Lower lobe of right lung (tissue), 2 donors: ENCODE measurements at regions not wholly inside any gene's neighbourhood (a gene's known extent, or its start where the extent isn't known, plus 50 kb on each side); places are given as distances from the start of the nearest gene placed in this dataset.
"Not testable (repeated sequence)": the region's sequence is repeated elsewhere in the genome, so short reads cannot be mapped to it uniquely, and the experiment has no call there.

Source experiments
- ATAC-seq, 2 donors: fragments of 200-7000 bp; cut with Tn5 transposase; one replicate each; pipeline ENCODE4 v1.9.1; 2020 to 2022; ENCODE audit warnings: mild to moderate bottlenecking in 2 of 2, moderate library complexity in 2 of 2
- DNase-seq: peaks from one replicate; pipeline ENCODE4 v3.0.0-alpha.2; 2020
- H3K27ac ChIP-seq: fragments of 200-600 bp; one replicate; pipeline ENCODE4 v1.8.0; 2022
- H3K27me3 ChIP-seq: fragments of 200-600 bp; one replicate; pipeline ENCODE4 v1.8.0; 2022; ENCODE audit warnings: low read depth
- H3K36me3 ChIP-seq: fragments of 200-600 bp; one replicate; pipeline ENCODE4 v1.8.0; 2022; ENCODE audit warnings: mild to moderate bottlenecking
- H3K4me1 ChIP-seq: fragments of 200-600 bp; one replicate; pipeline ENCODE4 v1.8.0; 2022
- H3K4me3 ChIP-seq: fragments of 200-600 bp; one replicate; pipeline ENCODE4 v1.8.0; 2022; ENCODE audit warnings: mild to moderate bottlenecking
- H3K9me3 ChIP-seq: fragments of 200-600 bp; one replicate; pipeline ENCODE4 v1.8.0; 2022
- CTCF ChIP-seq: fragments of 200-600 bp; IDR thresholded peaks from one replicate; pipeline ENCODE4 v1.8.0; 2022; ENCODE audit warnings: antibody characterized with exemption, mild to moderate bottlenecking
- intact Hi-C: fragments of 100-400 bp; cut with DNase I; formaldehyde crosslinking; loops from one replicate; pipeline ENCODE4 v1.11.0; 2022
- donor health status: DM: no; HTN: yes; CAD: no; lungs with severe emphysema.

- Histone ChIP-seq H3K9me3 (no peaks in the 10 kb centered on the region), H3K4me3 (no peak overlapping the region), H3K36me3 (no peaks in the 10 kb centered on the region), H3K4me1 (no peaks in the 10 kb centered on the region), H3K27ac (no peak overlapping the region), H3K27me3 (no peaks in the 10 kb centered on the region)
- ATAC-seq (no peak), DNase-seq (no peak)
- intact Hi-C loops = no loop called here
- TF ChIP-seq CTCF = no peak
Observed at GRCh38 chr3:95731753-95732152, 1082.6 kb upstream of the EPHA6 start.

- TF ChIP-seq CTCF = no peak
- no peaks in the 10 kb centered on the region for H3K9me3 ChIP-seq
- H3K36me3 ChIP-seq = no peaks in the 10 kb centered on the region
- H3K27ac ChIP-seq = no peak overlapping the region
- no peaks in the 10 kb centered on the region for H3K4me1 ChIP-seq
- no peak for ATAC-seq
- no peaks in the 10 kb centered on the region for H3K27me3 ChIP-seq
- no peak for DNase-seq
- H3K4me3 ChIP-seq = no peak overlapping the region
- intact Hi-C loops = no loop called here
Observed at GRCh38 chr3:95733336-95733735, 1081.1 kb upstream of the EPHA6 start.

GRCh38 chr3:95738045-95738444 lies 1076.3 kb upstream of the EPHA6 start:
- Histone ChIP-seq H3K27me3 (no peaks in the 10 kb centered on the region), H3K4me3 (no peak overlapping the region), H3K36me3 (no peaks in the 10 kb centered on the region), H3K4me1 (no peaks in the 10 kb centered on the region), H3K9me3 (no peaks in the 10 kb centered on the region), H3K27ac (no peak overlapping the region)
- no peak for ATAC-seq
- intact Hi-C loops = no loop called here
- TF ChIP-seq CTCF = no peak
- DNase-seq = no peak

GRCh38 chr3:95744896-95745295 lies 1069.5 kb upstream of the EPHA6 start:
- H3K36me3 ChIP-seq, intact Hi-C loops, ATAC-seq, H3K4me3 ChIP-seq, H3K27me3 ChIP-seq, H3K27ac ChIP-seq, H3K4me1 ChIP-seq, DNase-seq, H3K9me3 ChIP-seq: not testable (repeated sequence)

GRCh38 chr3:95750097-95750496 lies 1064.3 kb upstream of the EPHA6 start:
- H3K27ac ChIP-seq = no peak overlapping the region
- intact Hi-C loops = no loop called here
- DNase-seq (no peak), ATAC-seq (no peak)
- no peak for TF ChIP-seq CTCF
- H3K4me1 ChIP-seq = no peaks in the 10 kb centered on the region
- no peak overlapping the region for H3K4me3 ChIP-seq
- no peaks in the 10 kb centered on the region for H3K27me3 ChIP-seq
- H3K36me3 ChIP-seq = no peaks in the 10 kb centered on the region
- no peaks in the 10 kb centered on the region for H3K9me3 ChIP-seq

GRCh38 chr3:95751509-95751908 lies 1062.9 kb upstream of the EPHA6 start:
- ATAC-seq (no peak), DNase-seq (no peak)
- Histone ChIP-seq H3K27me3 (no peaks in the 10 kb centered on the region), H3K4me1 (no peaks in the 10 kb centered on the region), H3K27ac (no peak overlapping the region), H3K9me3 (no peaks in the 10 kb centered on the region), H3K4me3 (no peak overlapping the region), H3K36me3 (no peaks in the 10 kb centered on the region)
- no peak for TF ChIP-seq CTCF
- intact Hi-C loops = no loop called here
